ENCODE measurements at regions not wholly inside any gene's neighbourhood (a gene's known extent, or its start where the extent isn't known, plus 50 kb on each side); places are given as distances from the start of the nearest gene placed in this dataset.

DNA sequence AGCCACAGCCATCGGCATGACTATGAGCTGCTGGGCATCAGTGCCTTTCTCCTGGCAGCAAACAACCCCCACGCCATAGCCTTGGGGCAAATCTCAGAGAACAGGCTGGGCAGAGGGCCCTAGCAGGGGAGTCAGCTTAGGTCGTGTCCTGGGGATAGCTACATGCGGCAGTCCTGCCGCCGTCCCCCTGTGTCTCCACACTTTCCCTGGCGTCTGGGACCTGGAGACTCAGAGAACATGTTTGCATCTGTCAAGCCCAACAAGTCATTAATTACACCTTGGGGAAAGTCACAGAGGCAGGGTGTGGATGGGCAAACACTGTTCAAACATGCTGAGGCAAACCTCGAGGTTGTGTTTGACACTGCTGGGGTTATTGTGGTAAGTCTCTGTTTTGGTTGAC, 123.6 kb downstream of the C5orf15 start:
- no peak for TF ChIP-seq CTCF (conservative IDR thresholded peaks at IDR 0.05)
- no peak for DNase-seq
- H3K4me3 Mint-ChIP-seq: no peak overlapping the region
- Histone ChIP-seq H3K9me3 (ENCODE audit: control insufficient read depth, low read length) (no peaks in the 10 kb centered on the region), H3K9ac (ENCODE audit: extremely low read depth, low read length, poor library complexity, severe bottlenecking) (no peak overlapping the region), H3K4me1 (ENCODE audit: control insufficient read depth, insufficient read depth, low read length) (peaks cover 5% of the 10 kb centered on the region), H3K27ac (ENCODE audit: low read depth, low read length) (no peak overlapping the region), H3K4me3 (ENCODE audit: low read length) (no peak overlapping the region), H3K27me3 (ENCODE audit: control insufficient read depth, insufficient read depth, low read length, poor library complexity, severe bottlenecking) (no peaks in the 10 kb centered on the region), H3K36me3 (ENCODE audit: control insufficient read depth, insufficient read depth, low read length) (no peaks in the 10 kb centered on the region)
- no peaks in the 10 kb centered on the region for H3K36me3 Mint-ChIP-seq (ENCODE audit: low read depth)
- peaks cover 23% of the 10 kb centered on the region for H3K4me1 Mint-ChIP-seq
- 77 to 91% methylated on average over 4 to 8 of the region's 8 CpGs for WGBS, 2 experiments (ENCODE audit: insufficient coverage in 1 of 2, insufficient read length in 1 of 2)
- no peaks in the 10 kb centered on the region for H3K9me3 Mint-ChIP-seq
- no peak overlapping the region for H3K27ac Mint-ChIP-seq
- peaks cover 2% of the 10 kb centered on the region for H3K27me3 Mint-ChIP-seq (ENCODE audit: insufficient read depth)

DNA sequence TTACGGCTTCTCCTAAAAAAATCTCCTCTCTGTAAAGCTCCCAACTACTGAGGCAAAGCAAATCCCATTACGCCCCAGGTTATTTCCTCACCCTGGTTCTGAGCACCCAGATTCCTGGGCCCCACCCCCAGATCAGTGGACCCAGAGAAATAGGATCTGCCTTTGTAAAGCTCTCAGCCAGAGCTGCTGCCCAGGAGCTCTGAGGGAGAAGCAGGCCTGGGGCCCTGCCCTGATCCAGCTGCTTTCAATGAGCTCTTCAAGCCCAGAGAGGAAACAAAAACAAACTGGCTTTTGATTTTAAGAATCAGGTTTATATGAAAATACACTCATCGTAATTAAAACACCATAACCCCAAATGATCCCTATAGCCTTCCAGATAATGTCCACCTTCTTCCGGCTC, 124.5 kb downstream of the C5orf15 start:
- H3K27ac ChIP-seq (ENCODE audit: low read depth, low read length): no peak overlapping the region
- WGBS, 2 experiments (ENCODE audit: insufficient coverage in 1 of 2, insufficient read length in 1 of 2): 90 to 95% methylated on average over 3 of the region's 4 CpGs
- Mint-ChIP-seq H3K27me3 (ENCODE audit: insufficient read depth) (peaks cover 2% of the 10 kb centered on the region), H3K4me3 (no peak overlapping the region), H3K9me3 (no peaks in the 10 kb centered on the region), H3K27ac (no peak overlapping the region), H3K36me3 (ENCODE audit: low read depth) (no peaks in the 10 kb centered on the region), H3K4me1 (peaks cover 20% of the 10 kb centered on the region)
- peaks cover 4% of the 10 kb centered on the region for H3K4me1 ChIP-seq (ENCODE audit: control insufficient read depth, insufficient read depth, low read length)
- H3K36me3 ChIP-seq (ENCODE audit: control insufficient read depth, insufficient read depth, low read length): no peaks in the 10 kb centered on the region
- no peaks in the 10 kb centered on the region for H3K9me3 ChIP-seq (ENCODE audit: control insufficient read depth, low read length)
- DNase-seq: no peak
- no peak for TF ChIP-seq CTCF (conservative IDR thresholded peaks at IDR 0.05)
- H3K9ac ChIP-seq (ENCODE audit: extremely low read depth, low read length, poor library complexity, severe bottlenecking): no peak overlapping the region
- H3K27me3 ChIP-seq (ENCODE audit: control insufficient read depth, insufficient read depth, low read length, poor library complexity, severe bottlenecking): no peaks in the 10 kb centered on the region
- H3K4me3 ChIP-seq (ENCODE audit: low read length): no peak overlapping the region

DNA sequence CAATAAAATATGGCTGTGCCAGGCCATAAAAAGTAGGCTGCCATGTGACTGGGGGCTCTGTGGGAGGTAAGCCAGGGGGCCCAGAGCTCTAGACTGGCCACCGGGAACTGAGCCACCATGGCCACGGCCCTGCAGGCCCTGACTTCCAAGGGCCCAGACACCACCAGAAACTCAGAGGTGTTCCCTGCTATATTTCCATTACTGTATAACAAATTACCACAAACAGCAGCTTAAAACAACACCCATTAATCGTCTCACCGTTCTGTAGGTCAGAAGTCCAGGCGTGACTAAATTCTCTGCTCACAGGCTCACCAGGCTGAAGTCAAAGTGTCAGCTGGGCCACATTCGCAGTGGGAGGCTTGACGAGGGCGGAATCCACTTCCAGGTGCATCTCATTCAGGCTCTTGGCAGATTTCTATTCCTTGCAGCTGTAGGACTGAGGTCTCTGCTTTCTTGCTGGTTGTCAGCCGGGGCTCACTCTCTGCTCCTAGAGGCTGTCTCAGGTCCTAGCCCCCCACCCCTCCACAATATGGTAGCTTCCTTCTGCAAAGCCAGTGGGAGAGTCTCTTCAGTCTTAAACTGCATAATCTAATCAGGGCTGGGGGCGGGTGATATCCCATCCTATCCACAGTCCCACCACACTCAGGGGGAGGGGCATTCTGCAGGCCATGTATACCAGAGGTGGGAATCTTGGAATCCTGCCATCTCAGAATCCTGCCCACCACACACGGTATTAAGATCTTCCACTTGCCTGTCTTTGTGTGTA, 125.4 kb downstream of the C5orf15 start:
- Mint-ChIP-seq H3K27ac (no peak overlapping the region), H3K4me1 (peaks cover 11% of the 10 kb centered on the region), H3K4me3 (no peak overlapping the region), H3K36me3 (ENCODE audit: low read depth) (no peaks in the 10 kb centered on the region), H3K27me3 (ENCODE audit: insufficient read depth) (no peaks in the 10 kb centered on the region), H3K9me3 (no peaks in the 10 kb centered on the region)
- no peak for DNase-seq
- Histone ChIP-seq H3K9me3 (ENCODE audit: control insufficient read depth, low read length) (no peaks in the 10 kb centered on the region), H3K4me3 (ENCODE audit: low read length) (no peak overlapping the region), H3K36me3 (ENCODE audit: control insufficient read depth, insufficient read depth, low read length) (no peaks in the 10 kb centered on the region), H3K9ac (ENCODE audit: extremely low read depth, low read length, poor library complexity, severe bottlenecking) (no peak overlapping the region), H3K4me1 (ENCODE audit: control insufficient read depth, insufficient read depth, low read length) (no peaks in the 10 kb centered on the region), H3K27me3 (ENCODE audit: control insufficient read depth, insufficient read depth, low read length, poor library complexity, severe bottlenecking) (no peaks in the 10 kb centered on the region), H3K27ac (ENCODE audit: low read depth, low read length) (no peak overlapping the region)
- no peak for TF ChIP-seq CTCF (conservative IDR thresholded peaks at IDR 0.05)
- 78 to 84% methylated on average over 10 to 11 of the region's 11 CpGs for WGBS, 2 experiments (ENCODE audit: insufficient coverage in 1 of 2, insufficient read length in 1 of 2)

Measured in endodermal cell (in vitro differentiated cells).